MV-4-11 (cell line): ENCODE measurements at regions not wholly inside any gene's neighbourhood (a gene's known extent, or its start where the extent isn't known, plus 50 kb on each side); places are given as distances from the start of the nearest gene placed in this dataset.
A peak's percentile ranks its signal among the peaks of the same experiment; 100 is the strongest.
"Not testable (repeated sequence)": the region's sequence is repeated elsewhere in the genome, so short reads cannot be mapped to it uniquely, and the experiment has no call there.

ENCODE experiments used
- DNase-seq: peaks from one replicate; lab custom pipeline; 2025; lab: John Stamatoyannopoulos, UW

DNA sequence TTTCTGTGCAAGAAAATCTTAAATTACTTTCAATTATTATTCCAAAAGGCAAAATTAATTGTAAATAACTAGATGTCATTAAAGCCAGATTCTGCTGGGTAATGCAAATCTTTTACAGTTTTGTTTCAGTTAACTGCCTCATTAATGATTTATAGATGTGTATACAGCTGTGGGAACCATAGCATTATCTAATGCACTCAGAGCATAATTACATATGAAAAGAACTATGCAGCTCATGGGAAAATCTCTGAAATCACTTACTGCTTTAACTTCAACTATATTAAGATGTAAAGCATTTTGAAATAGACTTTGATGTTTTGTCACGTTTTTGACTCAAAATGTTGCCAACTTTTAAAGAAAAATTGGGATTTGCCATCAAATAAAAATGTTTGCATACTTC is 630.3 kb upstream of the KLHL4 start:
- DNase-seq = no peak

DNA sequence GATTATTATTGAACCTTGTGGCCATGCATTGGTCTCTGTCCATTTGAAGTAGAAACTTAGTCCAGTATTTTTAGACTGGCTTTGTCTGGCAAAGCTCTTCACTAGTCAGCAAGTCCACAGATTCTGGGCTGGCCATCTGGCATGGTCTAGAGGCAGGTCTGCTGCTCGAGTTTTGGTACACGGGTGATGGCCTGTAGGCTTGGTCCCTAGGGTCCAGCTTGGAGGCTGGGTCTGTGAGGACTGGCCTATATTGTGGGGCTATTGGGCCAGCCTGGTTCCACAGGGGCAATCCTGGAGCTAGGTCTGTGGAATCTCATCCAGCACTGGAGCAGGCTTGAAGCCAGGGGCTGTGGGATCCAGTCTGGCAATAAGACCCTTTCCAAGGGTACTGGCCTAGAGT is 607.6 kb upstream of the KLHL4 start:
- DNase-seq = no peak

DNA sequence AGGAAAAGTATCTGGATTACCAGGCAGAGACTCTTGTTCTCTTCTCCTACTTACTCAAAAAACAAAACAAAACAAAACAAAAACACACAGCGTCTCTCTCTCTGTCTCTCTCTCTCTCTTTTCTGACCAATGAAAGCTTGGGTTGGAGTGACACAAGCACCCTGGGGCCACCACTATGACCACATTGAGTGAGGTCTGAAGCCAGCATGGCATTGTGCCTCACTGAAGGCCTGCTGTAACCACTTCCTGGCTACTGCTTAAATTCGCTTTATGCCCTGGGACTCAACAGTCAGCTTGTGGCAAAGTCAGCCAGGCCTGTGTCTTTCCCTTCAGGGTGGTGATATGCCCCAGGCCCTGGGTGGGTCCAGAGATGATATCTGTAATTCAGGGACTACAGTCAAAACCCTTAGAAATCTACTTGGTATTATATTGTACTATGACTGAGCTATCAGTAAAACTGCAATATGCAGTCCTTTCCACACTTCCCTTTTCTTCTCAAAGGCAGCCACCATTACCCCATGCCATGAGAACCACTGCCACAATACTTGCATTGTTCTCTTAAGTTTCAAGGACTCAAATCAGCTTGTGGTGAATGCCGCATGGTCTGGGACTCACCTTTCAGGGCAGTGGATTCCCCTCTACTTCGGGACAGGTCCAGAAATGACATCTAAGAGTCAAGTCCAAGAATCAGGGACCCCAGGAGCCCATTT is 606.8 kb upstream of the KLHL4 start:
- peak; percentile 25 for DNase-seq

DNA sequence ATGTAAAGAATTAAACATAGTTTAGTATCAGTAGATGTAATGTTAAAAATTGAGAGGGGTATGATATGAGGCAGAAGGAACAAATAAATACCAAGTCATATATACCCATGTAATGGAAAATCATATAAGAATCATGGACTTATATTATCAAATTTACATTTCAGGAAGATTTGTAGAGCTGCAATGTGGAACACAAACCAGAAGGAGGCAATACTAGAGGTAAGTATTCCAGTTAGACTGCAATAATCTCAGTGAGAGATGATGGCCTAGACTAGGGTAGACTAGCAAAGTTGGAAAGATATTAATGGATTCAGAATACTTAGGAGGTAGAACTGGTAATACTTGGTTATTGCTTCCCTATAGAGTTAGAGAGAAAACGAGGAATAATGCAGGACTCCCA is 603.0 kb upstream of the KLHL4 start:
- DNase-seq = no peak

DNA sequence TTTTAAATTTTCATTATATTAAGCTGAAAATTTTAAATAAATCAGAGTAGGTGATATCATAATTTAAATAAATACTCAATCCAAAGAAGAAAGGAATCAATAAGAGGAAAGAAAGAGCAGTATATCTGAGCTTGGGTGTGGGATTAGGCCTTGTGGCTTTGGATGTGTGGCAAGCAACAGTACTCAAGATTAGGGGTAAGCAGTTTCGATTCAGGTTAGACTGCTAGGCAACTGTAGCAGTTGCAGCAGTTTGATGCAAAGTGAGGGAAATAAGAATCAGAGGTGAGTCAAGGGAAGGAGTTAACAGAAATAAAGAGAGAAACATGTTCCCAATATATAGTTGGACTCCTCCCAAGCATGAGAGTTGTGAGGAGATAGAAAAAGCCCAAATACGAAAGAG is 599.6 kb upstream of the KLHL4 start:
- DNase-seq = no peak

DNA sequence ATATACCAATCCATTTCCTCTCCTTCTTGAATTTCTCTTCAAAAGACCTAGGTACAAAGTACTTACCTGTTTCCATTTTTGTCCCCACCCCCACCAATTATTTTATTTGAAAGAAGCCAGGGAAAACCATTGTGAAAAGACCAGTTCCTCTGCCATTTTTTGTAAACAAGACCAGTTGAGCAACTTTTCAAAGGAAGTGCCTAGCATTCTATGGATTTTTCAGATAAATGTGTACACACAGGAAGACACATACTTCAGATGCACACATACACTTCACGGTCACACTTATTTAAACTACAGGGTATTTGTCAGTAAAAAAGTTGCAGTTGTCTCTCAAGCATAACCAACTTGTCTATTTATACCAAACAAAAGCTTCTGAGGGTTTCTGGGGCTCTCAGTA is 587.2 kb upstream of the KLHL4 start:
- no peak for DNase-seq

DNA sequence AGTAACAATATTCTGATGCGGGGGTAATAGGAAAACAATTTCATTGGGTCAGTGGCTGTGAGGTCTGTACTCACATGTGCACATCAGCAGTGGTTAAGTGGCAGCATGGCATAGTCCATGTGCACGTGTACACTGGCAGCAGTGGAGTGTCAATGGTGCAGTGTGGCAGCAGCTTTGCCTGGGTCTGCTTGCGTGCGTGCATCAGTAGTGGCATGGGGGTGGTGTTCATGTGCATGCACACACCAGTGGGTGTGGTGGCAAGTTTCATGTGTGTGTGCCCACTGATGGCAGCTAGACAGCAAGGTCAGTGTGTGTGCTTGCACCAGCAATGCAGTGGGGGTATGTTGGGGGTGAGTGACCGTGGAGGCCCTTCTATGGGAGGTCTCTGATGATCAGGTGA is 581.6 kb upstream of the KLHL4 start:
- no peak for DNase-seq

DNA sequence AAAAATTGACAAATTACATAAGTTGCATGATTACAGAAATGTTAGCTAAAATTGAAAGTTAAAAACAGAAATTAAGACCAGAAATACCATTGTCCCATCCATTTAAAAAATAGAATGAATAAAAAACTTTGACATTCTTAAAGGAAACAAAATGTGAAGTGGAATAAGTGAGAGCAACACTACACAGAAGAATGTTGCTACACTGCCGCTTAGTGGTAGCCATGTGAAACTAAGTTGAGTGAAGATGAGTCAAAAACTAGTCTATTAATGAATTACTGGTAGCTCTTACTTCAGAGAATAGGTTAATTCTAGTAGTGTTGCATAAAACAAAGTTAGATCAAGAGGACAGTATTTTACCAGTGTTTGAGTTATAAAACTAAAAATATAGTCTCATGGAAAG is 571.0 kb upstream of the KLHL4 start:
- DNase-seq = peak; percentile 0

DNA sequence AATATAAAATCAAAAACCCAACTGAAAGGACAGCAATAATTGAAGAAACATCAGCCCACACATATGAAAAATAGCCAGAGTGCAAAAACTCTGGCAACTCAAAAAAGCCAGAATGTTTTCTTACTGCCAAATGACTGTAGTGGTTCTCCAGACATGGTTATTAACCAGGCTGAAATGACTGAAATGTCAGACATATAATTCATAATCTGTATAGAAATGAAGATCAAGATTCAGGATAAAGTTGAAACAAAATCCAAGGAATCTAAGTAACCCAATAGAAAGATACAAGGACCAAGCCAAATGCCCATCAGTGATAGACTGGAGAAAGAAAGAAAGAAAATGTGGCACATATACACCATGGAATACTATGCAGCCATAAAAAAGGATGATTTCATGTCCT is 553.3 kb upstream of the KLHL4 start:
- DNase-seq = no peak

DNA sequence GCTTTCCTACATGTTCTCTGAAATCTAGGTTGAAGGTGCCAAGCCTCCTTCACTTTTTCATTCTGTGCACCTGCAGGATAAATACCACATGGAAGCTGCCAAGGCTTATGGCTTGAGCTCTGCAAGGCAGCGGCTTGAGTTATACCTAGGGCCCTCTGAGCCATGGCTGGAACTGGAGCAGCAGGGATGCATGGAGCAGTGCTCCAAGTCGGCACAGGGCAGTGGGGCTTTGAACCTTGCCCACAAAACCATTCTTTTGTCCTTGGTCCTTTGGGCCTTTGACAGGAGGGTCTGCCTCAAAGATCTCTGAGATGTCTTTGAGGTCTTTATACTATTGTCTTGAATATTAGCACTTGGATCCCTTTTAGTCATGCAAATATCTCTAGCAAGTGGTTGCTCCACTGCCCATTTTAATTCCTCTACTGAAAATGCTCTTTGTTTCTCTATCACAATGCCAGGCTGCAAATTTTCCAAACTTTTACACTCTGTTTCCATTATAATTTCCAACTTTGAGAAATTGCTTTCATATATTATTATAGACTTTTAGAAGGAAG is 536.2 kb upstream of the KLHL4 start:
- DNase-seq = no peak

DNA sequence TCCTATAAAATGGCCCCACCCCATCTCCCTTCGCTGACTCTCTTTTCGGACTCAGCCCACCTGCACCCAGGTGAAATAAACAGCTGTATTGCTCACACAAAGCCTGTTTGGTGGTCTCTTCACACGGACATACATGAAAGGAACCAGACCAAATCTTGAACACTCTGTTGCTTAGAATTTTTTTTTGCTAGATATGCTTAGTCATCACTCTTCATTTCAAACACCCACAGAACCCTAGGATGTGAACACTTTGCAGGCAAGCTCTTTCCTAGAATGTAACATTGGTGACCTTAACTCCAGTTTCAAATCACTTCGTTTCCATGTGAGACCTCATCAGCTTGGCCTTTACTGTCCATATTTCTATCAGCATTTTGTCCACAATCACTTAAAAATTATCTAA is 530.3 kb upstream of the KLHL4 start:
- DNase-seq = not testable (repeated sequence)

DNA sequence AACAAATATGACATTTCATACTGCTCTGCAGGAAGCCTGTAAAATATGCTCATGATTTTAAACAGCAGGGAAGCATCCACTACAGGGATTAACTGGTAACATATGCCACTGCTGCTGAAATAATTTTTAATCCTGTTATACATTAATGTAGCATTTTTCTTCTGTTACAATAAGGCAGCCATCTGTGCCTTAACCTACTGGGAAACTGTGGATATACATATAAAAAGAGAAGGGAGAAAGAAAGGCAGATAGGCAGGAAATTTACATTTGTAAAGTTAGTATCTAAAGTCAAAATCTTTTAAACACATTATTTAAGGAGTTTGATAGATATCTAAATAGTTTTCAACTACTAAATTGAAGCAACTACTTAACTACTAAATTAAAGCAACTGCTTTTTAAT is 514.6 kb upstream of the KLHL4 start:
- no peak for DNase-seq

DNA sequence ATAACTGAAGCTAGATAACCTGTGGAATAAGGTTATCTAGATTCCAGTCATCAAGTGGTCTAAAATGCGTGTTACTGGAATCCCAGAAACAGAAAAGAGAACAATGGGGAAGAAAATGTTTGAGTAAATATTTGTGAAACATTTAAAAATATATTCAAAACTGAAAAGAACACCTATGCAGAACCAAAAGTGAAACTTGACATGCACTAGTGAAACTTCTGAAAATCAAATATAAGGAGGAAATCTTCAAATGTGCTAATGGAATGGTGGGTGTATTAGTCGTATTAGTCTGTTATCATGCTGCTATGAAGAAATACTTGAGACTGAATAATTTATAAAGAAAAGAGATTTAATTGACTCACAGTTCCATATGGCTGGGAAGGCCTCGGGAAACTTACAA is 512.4 kb upstream of the KLHL4 start:
- DNase-seq = no peak

DNA sequence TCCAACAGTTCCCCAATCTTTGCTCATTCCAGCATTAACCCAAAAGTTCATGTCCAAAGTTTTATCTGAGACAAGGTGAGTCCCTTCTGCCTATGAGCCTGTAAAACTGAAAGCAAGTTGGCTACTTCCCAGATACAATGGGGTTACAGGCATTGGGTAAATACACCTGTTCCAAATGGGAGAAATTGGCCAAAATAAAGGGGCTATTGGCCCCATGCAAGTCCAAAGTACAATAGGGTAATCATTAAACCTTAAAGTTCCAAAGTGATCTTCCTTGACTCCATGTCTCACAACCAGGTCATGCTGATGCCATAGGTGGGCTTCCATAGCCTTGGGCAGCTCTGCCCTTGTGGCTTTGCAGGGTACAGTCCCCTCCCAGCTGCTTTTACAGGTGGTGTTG is 511.7 kb upstream of the KLHL4 start:
- DNase-seq = no peak

DNA sequence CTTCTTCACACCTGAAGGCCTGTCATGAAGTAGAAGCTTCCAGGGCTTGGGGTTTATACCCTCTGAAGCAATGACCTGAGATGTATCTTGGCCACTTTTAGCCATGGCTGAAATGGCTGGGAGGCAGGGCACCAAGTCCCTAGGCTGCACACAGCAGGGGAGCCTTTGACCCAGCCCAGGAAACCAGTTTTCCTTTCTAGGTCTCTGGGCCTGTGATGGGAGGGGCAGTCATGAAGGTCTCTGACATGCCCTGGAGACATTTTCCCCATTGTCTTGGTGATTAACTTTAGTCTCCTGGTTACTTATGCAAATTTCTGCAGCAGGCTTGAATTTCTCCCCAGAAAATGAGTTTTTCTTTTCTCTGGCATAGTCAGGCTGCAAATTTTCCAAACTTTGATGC is 511.0 kb upstream of the KLHL4 start:
- DNase-seq = no peak

DNA sequence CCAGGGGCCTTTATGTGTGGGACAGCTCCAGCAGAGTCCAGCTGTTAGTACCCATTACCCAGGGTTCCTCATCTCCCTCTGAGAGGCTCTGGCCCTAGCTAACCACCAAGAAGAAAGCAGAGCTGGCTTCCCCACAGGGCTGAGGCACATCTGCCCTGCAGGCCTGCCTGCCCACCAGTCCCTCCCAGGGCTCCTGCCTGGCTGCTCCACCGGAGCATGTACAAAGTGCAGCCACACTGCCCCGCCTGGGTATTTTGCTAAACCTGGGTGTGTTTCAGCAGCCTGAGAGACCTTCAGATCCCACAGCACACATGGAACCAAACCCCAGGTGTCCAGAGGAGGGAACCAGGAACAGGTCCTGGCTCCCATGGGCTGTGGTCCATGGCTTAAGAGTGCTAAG is 500.4 kb upstream of the KLHL4 start:
- DNase-seq = no peak

DNA sequence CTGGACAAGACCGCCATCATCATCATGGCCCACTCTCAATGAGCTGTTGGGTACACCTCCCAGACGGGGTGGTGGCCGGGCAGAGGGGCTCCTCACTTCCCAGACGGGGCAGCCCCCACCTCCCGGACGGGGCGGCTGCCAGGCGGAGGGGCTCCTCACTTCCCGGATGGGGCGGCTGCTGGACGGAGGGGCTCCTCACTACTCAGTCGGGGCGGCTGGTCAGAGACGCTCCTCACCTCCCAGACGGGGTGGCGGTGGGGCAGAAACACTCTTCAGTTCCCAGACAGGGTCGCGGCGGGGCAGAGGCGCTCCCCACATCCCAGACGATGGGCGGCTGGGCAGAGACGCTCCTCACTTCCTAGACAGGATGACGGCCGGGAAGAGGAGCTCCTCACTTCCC is 484.5 kb upstream of the KLHL4 start:
- not testable (repeated sequence) for DNase-seq

DNA sequence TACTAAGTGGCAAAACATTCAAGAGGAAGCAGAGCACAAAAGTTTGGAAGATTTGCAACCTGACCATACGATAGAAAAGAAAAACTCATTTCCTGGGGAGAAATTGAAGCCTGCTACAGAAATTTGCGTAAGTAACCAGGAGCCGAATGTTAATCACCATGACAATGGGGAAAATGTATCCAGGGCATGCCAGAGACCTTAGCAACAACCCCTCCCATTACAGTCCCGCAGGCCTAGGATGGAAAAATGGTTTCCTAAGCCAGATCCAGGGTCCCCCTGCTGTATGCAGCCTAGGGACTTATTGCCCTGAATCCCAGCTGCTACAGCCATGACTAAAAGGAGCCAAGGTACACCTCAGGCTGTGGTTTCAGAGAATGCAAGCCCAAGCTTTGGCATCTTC is 472.2 kb upstream of the KLHL4 start:
- no peak for DNase-seq

DNA sequence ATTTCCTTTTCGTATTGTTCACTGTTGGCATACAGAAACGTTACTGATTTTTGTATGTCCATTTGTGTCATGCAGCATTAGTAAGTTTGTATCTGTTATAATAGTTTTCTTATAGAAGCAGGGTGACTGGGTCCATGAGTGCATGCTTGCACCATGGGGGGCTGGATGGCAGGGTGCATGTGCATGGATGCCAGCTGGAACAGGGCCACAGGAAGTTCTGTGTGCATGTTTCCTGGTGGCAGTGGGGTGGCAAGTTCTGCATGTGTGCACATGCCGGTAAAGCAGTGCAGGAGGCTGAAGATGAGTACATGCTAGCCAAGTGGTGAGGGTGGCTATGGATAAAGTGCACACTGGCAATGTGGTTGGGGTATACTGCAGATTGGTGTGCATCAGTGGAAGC is 468.0 kb upstream of the KLHL4 start:
- DNase-seq = no peak

DNA sequence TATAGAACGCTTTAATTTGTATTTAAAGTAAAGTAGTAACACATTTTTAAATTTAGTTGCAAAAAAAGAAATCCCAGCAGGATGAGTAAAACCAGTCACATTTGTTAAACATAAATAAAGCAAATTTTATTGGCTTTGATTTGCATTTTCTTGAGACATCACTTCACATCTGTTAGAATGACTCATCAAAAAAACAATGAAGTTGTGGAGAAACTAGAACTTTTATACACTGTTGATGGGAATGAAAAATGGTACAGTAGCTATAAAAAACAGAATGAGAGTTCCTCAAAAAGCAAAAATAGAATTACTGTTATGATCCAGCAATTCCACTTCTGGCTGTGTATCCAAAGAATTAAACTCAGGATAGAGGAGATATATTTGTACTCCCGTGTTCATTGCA is 454.0 kb upstream of the KLHL4 start:
- no peak for DNase-seq

DNA sequence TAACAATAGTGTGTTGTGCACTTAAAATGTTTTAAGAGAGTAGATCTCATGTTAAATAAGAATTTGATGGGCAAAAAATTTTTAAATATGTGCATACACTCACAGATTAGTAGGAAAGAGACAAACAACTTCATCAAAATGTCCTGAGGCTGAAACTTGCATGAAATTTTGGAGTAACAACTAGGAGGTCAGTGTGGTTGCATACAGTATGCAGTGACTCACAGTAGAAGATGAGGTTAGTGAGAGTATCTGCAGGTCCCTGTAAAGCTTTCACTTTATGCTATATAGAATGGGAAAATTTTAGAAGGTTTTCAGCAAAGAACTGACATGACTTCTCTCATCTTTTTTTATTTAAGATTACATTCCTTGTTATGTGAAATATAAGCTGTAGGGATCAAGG is 453.1 kb upstream of the KLHL4 start:
- DNase-seq = no peak

DNA sequence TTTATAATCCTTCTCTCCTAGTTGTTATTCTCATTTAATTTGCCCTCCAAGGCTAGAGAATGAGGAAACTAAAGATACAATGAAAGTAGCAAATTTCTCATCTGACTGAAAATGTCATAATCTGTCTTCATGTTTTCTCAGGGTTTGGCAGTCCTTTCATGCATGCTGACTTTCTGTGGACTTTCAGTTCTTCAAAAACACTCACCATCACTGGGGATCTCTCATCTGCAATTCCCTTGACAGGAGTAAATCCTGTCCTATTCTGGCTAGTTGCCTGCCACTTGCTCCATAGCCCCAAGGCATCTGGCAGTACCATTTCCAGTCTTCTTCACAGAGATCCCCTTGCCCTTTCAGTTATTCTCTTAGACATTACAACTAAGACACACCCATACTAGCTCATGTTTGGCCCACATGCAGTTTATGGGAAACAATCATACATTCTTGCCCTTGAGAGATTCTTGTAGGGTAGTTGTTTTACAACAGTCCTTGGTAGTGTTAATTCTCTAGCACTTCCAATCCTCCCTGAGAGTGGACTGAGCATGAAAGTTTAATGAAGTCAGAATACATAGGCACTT is 449.7 kb upstream of the KLHL4 start:
- DNase-seq = no peak

DNA sequence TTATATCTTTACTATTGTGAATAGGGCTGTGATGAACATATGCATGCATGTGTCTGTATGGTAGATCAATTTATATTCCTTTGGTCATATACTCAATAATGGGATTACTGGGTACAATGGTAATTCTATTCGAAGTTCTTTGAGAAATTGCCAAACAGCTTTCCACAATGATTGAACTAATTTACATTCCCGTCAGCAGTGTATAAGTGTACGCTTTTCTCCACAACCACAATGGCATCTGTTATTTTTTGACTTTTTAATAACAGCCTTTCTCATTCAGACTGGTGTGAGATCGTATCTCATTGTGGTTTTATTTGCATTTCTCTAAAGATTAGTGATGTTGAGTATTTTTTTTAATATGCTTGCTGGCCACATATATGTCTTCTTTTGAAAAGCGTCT is 439.4 kb upstream of the KLHL4 start:
- DNase-seq = no peak

DNA sequence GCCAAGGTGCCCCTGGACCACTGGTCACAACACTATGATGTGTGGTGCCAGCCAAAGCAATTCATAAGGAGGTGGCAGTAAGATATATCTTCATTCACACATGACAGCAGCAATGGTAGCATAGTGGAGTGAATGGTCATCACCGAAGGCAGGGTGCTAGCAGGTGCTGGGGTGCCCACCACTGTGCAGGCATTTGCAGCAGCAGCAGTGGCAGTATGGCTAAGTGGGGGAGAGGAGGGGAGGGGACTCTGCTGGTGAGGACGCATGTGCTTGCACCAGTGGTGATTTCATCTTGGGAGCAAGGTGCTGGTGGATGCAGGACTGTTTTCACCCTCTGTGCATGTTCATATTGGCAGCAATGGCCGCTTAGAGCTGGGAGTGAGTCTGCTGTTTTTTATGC is 419.1 kb upstream of the KLHL4 start:
- no peak for DNase-seq
